Fibroblast of lung (primary cell): ENCODE measurements at regions not wholly inside any gene's neighbourhood (a gene's known extent, or its start where the extent isn't known, plus 50 kb on each side); places are given as distances from the start of the nearest gene placed in this dataset.
A peak's percentile ranks its signal among the peaks of the same experiment; 100 is the strongest.

Experiments used
- DNase-seq, 2 donors: peaks; one replicate each; pipeline versions ENCODE4 v3.0.0 to v3.0.0-alpha.2; 2010; ENCODE audit warnings: low read depth in 2 of 2
- H2AFZ ChIP-seq: 2 replicates; pipeline ENCODE4 v1.5.1; 2012; ENCODE audit warnings: low read length, control low read depth, inconsistent platforms
- H3K27ac ChIP-seq: 2 replicates; pipeline ENCODE4 v1.5.1; 2011; ENCODE audit warnings: low read length, control low read depth; ENCODE audit not compliant: insufficient read depth
- H3K27me3 ChIP-seq: 2 replicates; pipeline ENCODE4 v1.5.1; 2011; ENCODE audit warnings: mild to moderate bottlenecking, low read length; ENCODE audit not compliant: control insufficient read depth, insufficient read depth
- H3K36me3 ChIP-seq: 2 replicates; pipeline ENCODE4 v1.5.1; 2011; ENCODE audit warnings: low read length; ENCODE audit not compliant: control insufficient read depth, insufficient read depth
- H3K4me1 ChIP-seq: 2 replicates; pipeline ENCODE4 v1.5.1; 2011; ENCODE audit warnings: low read length; ENCODE audit not compliant: control insufficient read depth, insufficient read depth; ENCODE audit errors: extremely low read depth
- H3K4me2 ChIP-seq: 2 replicates; pipeline ENCODE4 v1.5.1; 2011; ENCODE audit warnings: low read length, control low read depth; ENCODE audit not compliant: insufficient read depth; ENCODE audit errors: extremely low read depth
- H3K4me3 ChIP-seq, 4 experiments: fragments of 200-600 bp in 1 of 4; sonication (generic) in 1 of 4; replicated peaks in 1 of 4; 2 replicates each; pipeline ENCODE4 v1.5.1; 2011 to 2016; ENCODE audit warnings: low read length in 4 of 4, low read depth in 3 of 4, mild to moderate bottlenecking in 3 of 4, control low read depth in 2 of 4, inconsistent platforms in 1 of 4, mixed read lengths in 1 of 4; ENCODE audit not compliant: insufficient read depth in 1 of 4; ENCODE audit errors: control extremely low read depth in 1 of 4
- H3K79me2 ChIP-seq: 2 replicates; pipeline ENCODE4 v1.5.1; 2012; ENCODE audit warnings: mild to moderate bottlenecking, low read length, inconsistent platforms; ENCODE audit not compliant: control insufficient read depth, insufficient read depth
- H3K9ac ChIP-seq: 2 replicates; pipeline ENCODE4 v1.5.1; 2011; ENCODE audit warnings: mild to moderate bottlenecking, low read length, control low read depth; ENCODE audit not compliant: insufficient read depth
- H3K9me3 ChIP-seq: 2 replicates; pipeline ENCODE4 v1.5.1; 2012; ENCODE audit warnings: low read depth, low read length; ENCODE audit not compliant: control insufficient read depth, insufficient read depth
- H4K20me1 ChIP-seq: 2 replicates; pipeline ENCODE4 v1.5.1; 2011; ENCODE audit warnings: low read length; ENCODE audit not compliant: control insufficient read depth, insufficient read depth; ENCODE audit errors: extremely low read depth
- CTCF ChIP-seq, 2 donors: IDR thresholded peaks in 1 of 2; conservative IDR thresholded peaks in 1 of 2; 1 replicate in 1 of 2; 2 replicates in 1 of 2; pipeline ENCODE4 v1.5.1; 2011 to 2012; ENCODE audit warnings: low read length in 2 of 2, control low read depth in 1 of 2, inconsistent platforms in 1 of 2, low read depth in 1 of 2, mild to moderate bottlenecking in 1 of 2
- EZH2 ChIP-seq: IDR thresholded peaks from 2 replicates; pipeline ENCODE4 v1.5.1; 2012; ENCODE audit warnings: low read length, control low read depth, mild to moderate bottlenecking; ENCODE audit errors: missing control alignments

GRCh38 chr10:111856631-111857030 lies 326.9 kb downstream of the GPAM start:
- Histone ChIP-seq H3K9me3 (no peaks in the 10 kb centered on the region), H3K36me3 (no peaks in the 10 kb centered on the region), H3K79me2 (no peaks in the 10 kb centered on the region), H3K4me3 (no peak overlapping the region), H3K4me1 (no peaks in the 10 kb centered on the region), H3K9ac (no peak overlapping the region), H2AFZ (no peak overlapping the region), H3K27ac (no peak overlapping the region), H4K20me1 (no peaks in the 10 kb centered on the region), H3K4me2 (no peak overlapping the region), H3K27me3 (no peaks in the 10 kb centered on the region)
- DNase-seq, result no peak
- no peak for TF ChIP-seq EZH2
- peak in 1 of 2 donors; percentile 50 for TF ChIP-seq CTCF (conservative IDR thresholded peaks at IDR 0.05 in 1 of 2, IDR thresholded peaks at IDR 0.05 in 1 of 2; ENCODE audit: low read depth in 1 of 2, low read length in 2 of 2)

- H3K4me3 ChIP-seq, result no peak overlapping the region
Measured at GRCh38 chr10:111865550-111865949, 318.0 kb downstream of the GPAM start.

GRCh38 chr10:111871458-111871857 lies 312.1 kb downstream of the GPAM start:
- Histone ChIP-seq H3K36me3 (no peaks in the 10 kb centered on the region), H3K9me3 (no peaks in the 10 kb centered on the region), H3K79me2 (no peaks in the 10 kb centered on the region), H4K20me1 (no peaks in the 10 kb centered on the region), H2AFZ (no peak overlapping the region), H3K9ac (no peak overlapping the region), H3K4me3 (no peak overlapping the region), H3K27ac (no peak overlapping the region), H3K27me3 (no peaks in the 10 kb centered on the region), H3K4me2 (no peak overlapping the region), H3K4me1 (no peaks in the 10 kb centered on the region)
- no peak for DNase-seq
- TF ChIP-seq EZH2, result no peak

More at GRCh38 chr10:111865550-111865949, 318.0 kb downstream of the GPAM start:
- DNase-seq, result no peak
- no peaks in the 10 kb centered on the region for H3K27me3 ChIP-seq
- no peak overlapping the region for H3K4me2 ChIP-seq
- no peak overlapping the region for H3K27ac ChIP-seq
- no peaks in the 10 kb centered on the region for H3K9me3 ChIP-seq
- TF ChIP-seq CTCF (conservative IDR thresholded peaks at IDR 0.05 in 1 of 2, IDR thresholded peaks at IDR 0.05 in 1 of 2; ENCODE audit: low read depth in 1 of 2, low read length in 2 of 2), result no peak
- no peak for TF ChIP-seq EZH2
- H3K36me3 ChIP-seq, result no peaks in the 10 kb centered on the region
- no peaks in the 10 kb centered on the region for H4K20me1 ChIP-seq
- no peak overlapping the region for H2AFZ ChIP-seq
- no peaks in the 10 kb centered on the region for H3K4me1 ChIP-seq
- no peak overlapping the region for H3K9ac ChIP-seq
- H3K79me2 ChIP-seq, result no peaks in the 10 kb centered on the region
